ENCODE measurements at regions not wholly inside any gene's neighbourhood (a gene's known extent, or its start where the extent isn't known, plus 50 kb on each side); places are given as distances from the start of the nearest gene placed in this dataset.

DNA sequence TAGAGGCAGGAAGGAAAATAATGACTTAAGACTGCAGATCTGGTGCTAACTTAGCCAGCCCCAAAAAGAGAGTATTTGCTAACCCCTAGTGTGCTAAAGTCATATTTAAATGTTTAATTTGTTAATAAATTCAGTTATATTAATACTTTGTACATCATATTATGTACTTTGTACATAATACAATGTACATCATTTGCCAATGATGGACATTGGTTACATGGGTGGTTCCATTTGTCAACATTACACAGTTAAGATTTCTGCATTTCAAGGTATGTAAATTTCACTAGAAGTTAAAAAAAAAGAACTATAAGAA lies 63.9 kb upstream of the PIM1 start:
- DNase-seq: no peak
- Mint-ChIP-seq H3K4me3 (ENCODE audit: low read depth, unreplicated experiment) (no peak overlapping the region), H3K36me3 (ENCODE audit: insufficient read depth, unreplicated experiment) (peaks cover 15% of the 10 kb centered on the region), H3K4me1 (ENCODE audit: low read depth, unreplicated experiment) (peaks cover 45% of the 10 kb centered on the region), H3K27me3 (ENCODE audit: unreplicated experiment) (no peaks in the 10 kb centered on the region), H3K27ac (ENCODE audit: unreplicated experiment) (no peak overlapping the region), H3K9me3 (ENCODE audit: low read depth, unreplicated experiment) (no peaks in the 10 kb centered on the region)
- CTCF ChIA-PET: interaction anchor here (2.2 kb wide), 1 partner anchor 25 kb away, joined by 11 read pairs; no protein-coding TSS in a partner anchor
- no TSS peak for BruUV-seq (replicated peaks)
- intact Hi-C loops (cut with micrococcal nuclease; ENCODE audit: unreplicated experiment): no loop called here
- TF ChIP-seq, protein P1, sequence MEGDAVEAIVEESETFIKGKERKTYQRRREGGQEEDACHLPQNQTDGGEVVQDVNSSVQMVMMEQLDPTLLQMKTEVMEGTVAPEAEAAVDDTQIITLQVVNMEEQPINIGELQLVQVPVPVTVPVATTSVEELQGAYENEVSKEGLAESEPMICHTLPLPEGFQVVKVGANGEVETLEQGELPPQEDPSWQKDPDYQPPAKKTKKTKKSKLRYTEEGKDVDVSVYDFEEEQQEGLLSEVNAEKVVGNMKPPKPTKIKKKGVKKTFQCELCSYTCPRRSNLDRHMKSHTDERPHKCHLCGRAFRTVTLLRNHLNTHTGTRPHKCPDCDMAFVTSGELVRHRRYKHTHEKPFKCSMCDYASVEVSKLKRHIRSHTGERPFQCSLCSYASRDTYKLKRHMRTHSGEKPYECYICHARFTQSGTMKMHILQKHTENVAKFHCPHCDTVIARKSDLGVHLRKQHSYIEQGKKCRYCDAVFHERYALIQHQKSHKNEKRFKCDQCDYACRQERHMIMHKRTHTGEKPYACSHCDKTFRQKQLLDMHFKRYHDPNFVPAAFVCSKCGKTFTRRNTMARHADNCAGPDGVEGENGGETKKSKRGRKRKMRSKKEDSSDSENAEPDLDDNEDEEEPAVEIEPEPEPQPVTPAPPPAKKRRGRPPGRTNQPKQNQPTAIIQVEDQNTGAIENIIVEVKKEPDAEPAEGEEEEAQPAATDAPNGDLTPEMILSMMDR (IDR thresholded peaks at IDR 0.05; ENCODE audit: unreplicated experiment): no peak

DNA sequence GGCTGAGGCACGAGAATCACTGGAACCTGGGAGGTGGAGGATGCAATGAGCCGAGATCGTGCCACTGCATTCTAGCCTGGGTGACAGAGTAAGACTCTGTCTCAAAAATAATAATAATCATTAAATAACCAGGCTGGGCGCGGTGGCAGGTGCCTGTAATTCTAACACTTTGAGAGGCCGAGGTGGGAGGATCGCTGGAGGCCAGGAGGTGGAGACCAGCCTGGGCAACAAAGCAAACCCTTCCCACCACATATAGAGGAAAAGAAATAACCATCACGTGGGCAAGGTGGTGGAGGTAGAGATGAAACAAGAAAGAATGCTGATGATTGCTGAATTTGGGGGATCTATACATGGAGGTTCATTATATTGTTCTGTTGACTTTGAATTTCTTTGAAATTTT lies 63.4 kb upstream of the PIM1 start:
- peaks cover 15% of the 10 kb centered on the region for H3K36me3 Mint-ChIP-seq (ENCODE audit: insufficient read depth, unreplicated experiment)
- no peak overlapping the region for H3K27ac Mint-ChIP-seq (ENCODE audit: unreplicated experiment)
- intact Hi-C loops (cut with micrococcal nuclease; ENCODE audit: unreplicated experiment): no loop called here
- H3K4me3 Mint-ChIP-seq (ENCODE audit: low read depth, unreplicated experiment): no peak overlapping the region
- TF ChIP-seq, protein P1 (IDR thresholded peaks at IDR 0.05; ENCODE audit: unreplicated experiment): no peak
- BruUV-seq (replicated peaks): no TSS peak
- H3K9me3 Mint-ChIP-seq (ENCODE audit: low read depth, unreplicated experiment): no peaks in the 10 kb centered on the region
- no peaks in the 10 kb centered on the region for H3K27me3 Mint-ChIP-seq (ENCODE audit: unreplicated experiment)
- CTCF ChIA-PET: no interaction called here
- peaks cover 45% of the 10 kb centered on the region for H3K4me1 Mint-ChIP-seq (ENCODE audit: low read depth, unreplicated experiment)
- DNase-seq: no peak

DNA sequence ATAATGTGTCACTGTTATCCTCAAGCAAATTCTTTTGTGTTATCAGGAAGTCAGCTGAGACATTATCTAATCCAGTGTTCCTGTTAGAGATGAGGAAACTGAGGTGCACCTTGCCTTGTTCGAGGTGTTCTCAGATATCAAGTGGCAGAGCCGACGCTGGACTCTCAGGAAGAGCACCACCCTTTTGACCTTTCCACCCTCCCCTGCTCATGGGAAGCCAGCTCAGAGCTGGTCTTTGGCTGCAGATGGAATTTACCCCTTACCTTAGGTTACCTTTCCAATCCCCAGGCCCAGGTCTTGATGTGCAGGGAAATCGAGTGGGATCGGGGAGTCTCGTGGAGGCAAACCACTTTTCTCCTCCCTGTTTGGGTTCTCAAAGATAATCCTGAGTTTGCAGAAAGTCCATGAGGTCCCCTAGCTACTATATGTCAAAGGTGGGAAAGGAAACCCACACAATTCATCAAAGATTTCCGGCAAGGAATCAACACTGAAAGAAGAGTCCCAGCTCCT lies 62.9 kb upstream of the PIM1 start:
- Mint-ChIP-seq H3K27ac (ENCODE audit: unreplicated experiment) (no peak overlapping the region), H3K9me3 (ENCODE audit: low read depth, unreplicated experiment) (no peaks in the 10 kb centered on the region), H3K36me3 (ENCODE audit: insufficient read depth, unreplicated experiment) (peaks cover 15% of the 10 kb centered on the region), H3K27me3 (ENCODE audit: unreplicated experiment) (no peaks in the 10 kb centered on the region), H3K4me3 (ENCODE audit: low read depth, unreplicated experiment) (no peak overlapping the region), H3K4me1 (ENCODE audit: low read depth, unreplicated experiment) (peaks cover 40% of the 10 kb centered on the region)
- TF ChIP-seq, protein P1 (IDR thresholded peaks at IDR 0.05; ENCODE audit: unreplicated experiment): no peak
- no peak for DNase-seq
- intact Hi-C loops (cut with micrococcal nuclease; ENCODE audit: unreplicated experiment): no loop called here
- CTCF ChIA-PET: no interaction called here
- no TSS peak for BruUV-seq (replicated peaks)

DNA sequence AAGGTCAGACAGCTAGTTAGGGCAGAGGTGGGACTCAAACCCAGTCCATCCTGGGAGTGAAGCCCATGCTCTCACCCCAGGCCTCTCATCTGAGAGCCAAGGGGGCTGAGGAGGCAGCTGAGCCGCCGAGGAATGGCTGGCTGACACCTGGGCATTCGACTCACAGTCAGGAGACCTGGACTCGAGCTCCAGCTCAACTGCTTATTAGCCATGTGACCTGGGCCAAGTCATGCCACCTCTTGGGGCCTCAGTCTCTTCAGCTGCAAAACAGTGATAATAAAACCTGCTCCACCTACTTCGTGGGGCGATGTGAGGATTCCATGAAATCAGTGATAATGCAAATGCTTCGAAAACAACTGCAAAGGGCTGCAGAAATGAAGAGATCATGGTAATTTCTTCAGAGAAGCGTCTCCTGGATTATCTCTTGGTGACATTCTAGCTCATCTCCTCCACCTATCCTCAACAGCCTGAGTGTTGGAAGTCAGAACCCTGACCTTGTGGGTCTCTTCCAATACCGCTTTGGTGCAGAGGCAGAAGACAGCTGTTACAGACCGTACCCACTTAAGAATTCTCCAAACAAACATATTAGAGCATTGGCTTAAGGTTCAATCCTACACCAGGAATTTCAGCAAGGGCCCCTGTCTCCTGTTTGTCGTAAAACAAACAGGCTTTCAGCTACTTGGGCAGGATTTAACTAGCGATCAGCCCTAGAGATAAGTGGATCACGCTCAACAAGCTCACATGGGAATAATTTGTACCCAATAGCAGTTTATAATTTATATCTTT lies 60.0 kb upstream of the PIM1 start:
- no peak overlapping the region for H3K27ac Mint-ChIP-seq (ENCODE audit: unreplicated experiment)
- intact Hi-C loops (cut with micrococcal nuclease; ENCODE audit: unreplicated experiment): no loop called here
- H3K9me3 Mint-ChIP-seq (ENCODE audit: low read depth, unreplicated experiment): no peaks in the 10 kb centered on the region
- DNase-seq: no peak
- no peaks in the 10 kb centered on the region for H3K27me3 Mint-ChIP-seq (ENCODE audit: unreplicated experiment)
- no peaks in the 10 kb centered on the region for H3K36me3 Mint-ChIP-seq (ENCODE audit: insufficient read depth, unreplicated experiment)
- no TSS peak for BruUV-seq (replicated peaks)
- H3K4me3 Mint-ChIP-seq (ENCODE audit: low read depth, unreplicated experiment): no peak overlapping the region
- H3K4me1 Mint-ChIP-seq (ENCODE audit: low read depth, unreplicated experiment): peaks cover 12% of the 10 kb centered on the region
- CTCF ChIA-PET: interaction anchor here (0.6 kb wide), 1 partner anchor 89 kb away, joined by 3 read pairs; no protein-coding TSS in a partner anchor
- TF ChIP-seq, protein P1 (IDR thresholded peaks at IDR 0.05; ENCODE audit: unreplicated experiment): no peak

Measured in Calu3 (cell line).